OCI-LY3 (cell line): ENCODE measurements at regions not wholly inside any gene's neighbourhood (a gene's known extent, or its start where the extent isn't known, plus 50 kb on each side); places are given as distances from the start of the nearest gene placed in this dataset.

Experiments used
- H2AFZ ChIP-seq: fragments of 200-600, 300-600 bp; shearing (Covaris generic); 2 replicates; pipeline ENCODE4 v1.6.0; 2014; ENCODE audit warnings: antibody characterized with exemption, low read depth, low read length
- H3K27ac ChIP-seq: fragments of 200-600, 300-600 bp; sonication (generic); 2 replicates; pipeline ENCODE4 v1.5.1; 2014; ENCODE audit warnings: mild to moderate bottlenecking, low read length, moderate library complexity, mixed read lengths
- H3K27me3 ChIP-seq: fragments of 200-600, 300-600 bp; sonication (generic); 2 replicates; pipeline ENCODE4 v1.6.1; 2014; ENCODE audit warnings: low read depth, low read length, mixed read lengths
- H3K36me3 ChIP-seq: fragments of 200-600, 300-600 bp; sonication (generic); replicated peaks from 2 replicates; pipeline ENCODE3; 2014; ENCODE audit warnings: low read depth, low read length, mixed read lengths
- H3K4me1 ChIP-seq: fragments of 300-600, 200-600 bp; sonication (generic); 2 replicates; pipeline ENCODE4 v1.6.1; 2014; ENCODE audit warnings: low read length, mixed read lengths
- H3K4me2 ChIP-seq: fragments of 200-600, 300-600 bp; sonication (generic); 2 replicates; pipeline ENCODE4 v1.6.1; 2014; ENCODE audit warnings: low read length, mixed read lengths
- H3K4me3 ChIP-seq: fragments of 300-600, 200-600 bp; sonication (generic); 2 replicates; pipeline ENCODE4 v1.5.1; 2014; ENCODE audit warnings: antibody characterized with exemption, mild to moderate bottlenecking, low read length, moderate library complexity
- H3K79me2 ChIP-seq: fragments of 300-600, 200-600 bp; shearing (Covaris generic); 2 replicates; pipeline ENCODE4 v1.6.1; 2014; ENCODE audit warnings: mild to moderate bottlenecking, low read length, mixed read lengths
- H3K9ac ChIP-seq: fragments of 300-600, 200-600 bp; shearing (Covaris generic); 2 replicates; pipeline ENCODE4 v1.6.0; 2014; ENCODE audit warnings: mild to moderate bottlenecking, low read length, moderate library complexity
- H3K9me3 ChIP-seq: fragments of 200-600, 300-600 bp; shearing (Covaris generic); 2 replicates; pipeline ENCODE4 v1.6.1; 2014; ENCODE audit warnings: low read length, mixed read lengths; ENCODE audit not compliant: insufficient read depth
- H4K20me1 ChIP-seq: fragments of 200-600, 300-600 bp; sonication (generic); 2 replicates; pipeline ENCODE4 v1.6.1; 2016; ENCODE audit warnings: low read length, mixed read lengths; ENCODE audit not compliant: insufficient read depth
- EZH2phosphoT487 ChIP-seq: fragments of 200-600 bp; shearing (Covaris generic); IDR thresholded peaks from 2 replicates; pipeline ENCODE4 v1.6.1; 2018; ENCODE audit warnings: antibody characterized with exemption, mixed run types, low read depth
- TF ChIP-seq, protein P1 (sequence below): fragments of 200-600, 300-600 bp; sonication (generic); IDR thresholded peaks from 2 replicates; pipeline ENCODE4 v1.5.1; 2014; ENCODE audit warnings: antibody characterized with exemption, low read length, low read depth

DNA sequence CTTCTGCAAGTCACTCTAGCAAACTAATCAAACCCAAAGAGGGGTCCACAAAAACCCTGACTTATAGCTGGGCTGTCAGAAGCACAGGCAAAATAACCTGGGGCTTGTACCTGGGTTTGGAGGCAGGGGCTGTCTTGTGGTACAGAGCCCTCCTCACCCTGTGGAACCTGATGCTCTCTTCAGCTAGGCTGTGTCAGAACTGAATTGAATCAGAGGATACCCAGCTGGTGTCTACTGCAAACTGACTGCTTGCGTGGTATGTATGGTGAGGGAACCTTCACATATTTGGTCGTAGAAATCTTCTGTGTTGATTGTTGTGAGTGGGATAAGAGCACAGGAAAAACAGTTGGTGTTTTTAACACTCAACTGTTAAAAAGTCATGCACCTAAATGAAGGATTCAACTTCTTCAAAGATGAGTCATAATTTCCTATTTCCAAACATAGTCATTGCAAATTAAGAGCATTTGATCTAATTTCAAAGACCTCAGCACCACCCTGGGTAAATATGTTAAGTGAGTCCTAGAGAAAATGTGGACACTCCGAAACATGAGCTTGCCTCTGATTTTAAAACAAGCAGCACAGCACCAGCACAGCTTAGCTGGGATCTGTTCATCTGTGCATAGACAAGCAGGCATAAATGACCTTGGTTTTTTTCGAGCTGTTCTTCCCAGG, 840.2 kb downstream of the UQCRFS1 start:
- H3K4me1 ChIP-seq: no peaks in the 10 kb centered on the region
- no peaks in the 10 kb centered on the region for H3K36me3 ChIP-seq
- H3K4me3 ChIP-seq: no peak overlapping the region
- no peak overlapping the region for H2AFZ ChIP-seq
- no peaks in the 10 kb centered on the region for H4K20me1 ChIP-seq
- no peak overlapping the region for H3K9ac ChIP-seq
- peaks cover 28% of the 10 kb centered on the region for H3K27me3 ChIP-seq
- H3K4me2 ChIP-seq: no peak overlapping the region
- no peak for TF ChIP-seq EZH2phosphoT487
- TF ChIP-seq, protein P1, sequence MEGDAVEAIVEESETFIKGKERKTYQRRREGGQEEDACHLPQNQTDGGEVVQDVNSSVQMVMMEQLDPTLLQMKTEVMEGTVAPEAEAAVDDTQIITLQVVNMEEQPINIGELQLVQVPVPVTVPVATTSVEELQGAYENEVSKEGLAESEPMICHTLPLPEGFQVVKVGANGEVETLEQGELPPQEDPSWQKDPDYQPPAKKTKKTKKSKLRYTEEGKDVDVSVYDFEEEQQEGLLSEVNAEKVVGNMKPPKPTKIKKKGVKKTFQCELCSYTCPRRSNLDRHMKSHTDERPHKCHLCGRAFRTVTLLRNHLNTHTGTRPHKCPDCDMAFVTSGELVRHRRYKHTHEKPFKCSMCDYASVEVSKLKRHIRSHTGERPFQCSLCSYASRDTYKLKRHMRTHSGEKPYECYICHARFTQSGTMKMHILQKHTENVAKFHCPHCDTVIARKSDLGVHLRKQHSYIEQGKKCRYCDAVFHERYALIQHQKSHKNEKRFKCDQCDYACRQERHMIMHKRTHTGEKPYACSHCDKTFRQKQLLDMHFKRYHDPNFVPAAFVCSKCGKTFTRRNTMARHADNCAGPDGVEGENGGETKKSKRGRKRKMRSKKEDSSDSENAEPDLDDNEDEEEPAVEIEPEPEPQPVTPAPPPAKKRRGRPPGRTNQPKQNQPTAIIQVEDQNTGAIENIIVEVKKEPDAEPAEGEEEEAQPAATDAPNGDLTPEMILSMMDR: no peak
- H3K9me3 ChIP-seq: no peaks in the 10 kb centered on the region
- no peak overlapping the region for H3K27ac ChIP-seq
- no peaks in the 10 kb centered on the region for H3K79me2 ChIP-seq

DNA sequence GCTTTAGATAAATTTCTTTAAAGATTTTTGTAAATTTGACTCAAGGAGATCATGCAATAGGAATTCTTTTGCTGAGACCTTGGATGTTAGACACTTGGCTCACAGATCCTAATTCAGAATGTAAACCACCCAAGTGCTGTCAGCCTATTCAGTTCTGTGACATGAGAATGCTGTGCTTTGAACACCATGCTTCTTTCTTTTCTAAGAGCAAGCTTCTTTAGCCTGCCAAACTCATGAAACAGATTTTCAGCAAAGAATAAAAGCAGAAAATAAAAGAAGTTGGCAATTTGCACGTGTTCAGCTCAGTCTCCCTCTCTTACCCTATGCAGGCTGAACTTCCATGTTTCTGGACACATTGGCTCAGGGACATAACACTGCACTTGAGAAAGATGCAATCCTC, 845.8 kb downstream of the UQCRFS1 start:
- Histone ChIP-seq H3K79me2 (no peaks in the 10 kb centered on the region), H3K4me1 (no peaks in the 10 kb centered on the region), H2AFZ (no peak overlapping the region), H4K20me1 (no peaks in the 10 kb centered on the region), H3K4me3 (no peak overlapping the region), H3K9me3 (no peaks in the 10 kb centered on the region), H3K36me3 (no peaks in the 10 kb centered on the region), H3K4me2 (no peak overlapping the region), H3K27me3 (peaks cover 29% of the 10 kb centered on the region), H3K9ac (no peak overlapping the region), H3K27ac (no peak overlapping the region)
- no peak for TF ChIP-seq EZH2phosphoT487
- TF ChIP-seq, protein P1: no peak

DNA sequence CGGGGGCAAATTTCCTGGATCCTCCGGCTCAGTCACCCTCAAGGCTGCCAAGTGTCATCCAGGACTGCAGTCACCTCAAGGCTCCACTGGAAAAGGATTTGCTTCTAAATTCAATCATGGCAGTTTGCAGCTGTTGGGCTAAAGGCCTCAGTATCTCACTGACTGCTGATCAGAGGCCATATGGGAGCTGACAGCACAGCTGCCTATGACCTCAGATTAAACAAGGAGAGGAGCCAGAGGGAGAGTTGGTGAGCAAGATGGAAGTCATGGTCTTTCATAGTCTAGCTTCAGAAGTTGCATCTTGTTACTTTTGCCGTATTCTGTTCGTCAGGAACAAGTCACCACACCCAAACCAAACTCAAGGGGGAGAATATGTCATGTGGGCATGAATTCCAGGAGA, 849.7 kb downstream of the UQCRFS1 start:
- Histone ChIP-seq H4K20me1 (no peaks in the 10 kb centered on the region), H3K9me3 (no peaks in the 10 kb centered on the region), H3K4me1 (no peaks in the 10 kb centered on the region), H2AFZ (no peak overlapping the region), H3K27me3 (peaks cover 21% of the 10 kb centered on the region), H3K27ac (no peak overlapping the region), H3K4me3 (no peak overlapping the region), H3K4me2 (no peak overlapping the region), H3K9ac (no peak overlapping the region), H3K36me3 (no peaks in the 10 kb centered on the region), H3K79me2 (no peaks in the 10 kb centered on the region)
- TF ChIP-seq, protein P1: no peak

DNA sequence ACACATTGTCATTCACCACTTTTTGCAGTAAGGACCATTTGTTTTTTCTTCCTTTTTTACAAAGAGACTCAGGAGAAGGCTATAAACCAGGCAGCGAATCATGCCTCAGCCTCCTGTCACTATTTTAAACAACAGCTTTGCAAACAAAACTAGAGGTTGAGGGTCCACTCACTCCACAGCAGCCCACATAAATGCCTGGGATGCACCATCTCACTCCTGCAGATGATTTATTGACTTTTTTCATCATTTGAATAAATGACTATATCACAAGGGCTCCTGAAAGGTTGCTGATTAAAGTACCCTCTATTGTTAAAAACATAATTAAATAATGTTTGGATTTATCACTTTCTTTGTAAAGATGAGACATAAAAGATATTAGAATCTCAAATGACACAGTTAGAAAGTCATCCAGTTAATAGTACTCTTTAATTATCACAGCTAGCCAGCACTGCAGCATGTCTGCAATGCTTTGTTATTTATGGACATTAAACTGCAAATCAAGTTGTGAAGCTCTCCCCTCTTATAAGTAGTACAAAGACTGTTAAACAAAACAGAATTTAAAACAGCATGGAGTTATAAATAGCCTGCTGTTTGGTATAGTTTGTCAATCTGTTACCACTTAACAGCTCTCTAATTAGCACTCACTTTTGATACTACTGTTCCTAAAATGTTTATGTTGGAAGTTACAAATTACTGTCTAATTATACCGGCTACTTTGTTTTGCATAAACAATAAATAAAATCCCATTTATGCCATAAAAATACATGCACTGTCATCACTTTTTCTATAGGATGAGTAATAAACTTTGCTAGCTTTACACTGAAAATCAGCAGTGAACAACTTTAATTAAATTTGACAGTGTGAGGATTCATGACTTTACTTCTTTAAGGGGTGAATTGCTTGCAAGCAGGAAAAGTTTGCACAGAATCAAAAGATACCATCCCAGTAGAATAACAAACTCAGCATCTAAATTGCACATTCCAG, 853.2 kb downstream of the UQCRFS1 start:
- H4K20me1 ChIP-seq: no peaks in the 10 kb centered on the region
- no peak overlapping the region for H3K4me3 ChIP-seq
- no peaks in the 10 kb centered on the region for H3K9me3 ChIP-seq
- H3K79me2 ChIP-seq: no peaks in the 10 kb centered on the region
- H3K36me3 ChIP-seq: no peaks in the 10 kb centered on the region
- no peak overlapping the region for H3K9ac ChIP-seq
- H3K27ac ChIP-seq: no peak overlapping the region
- no peak for TF ChIP-seq EZH2phosphoT487
- TF ChIP-seq, protein P1: no peak
- peaks cover 7% of the 10 kb centered on the region; the same call in 1 of the 2 replicates for H3K27me3 ChIP-seq
- no peak overlapping the region for H3K4me2 ChIP-seq
- H2AFZ ChIP-seq: no peak overlapping the region
- H3K4me1 ChIP-seq: no peaks in the 10 kb centered on the region
